Fibroblast of pulmonary artery (primary cell): ENCODE measurements at regions not wholly inside any gene's neighbourhood (a gene's known extent, or its start where the extent isn't known, plus 50 kb on each side); places are given as distances from the start of the nearest gene placed in this dataset.

Source experiments
- DNase-seq: peaks from one replicate; pipeline ENCODE4 v3.0.0-alpha.2; 2010; ENCODE audit warnings: low read depth
- H3K4me3 ChIP-seq: replicated peaks from 2 replicates; pipeline ENCODE4 v1.5.1; 2011; ENCODE audit warnings: low read depth, mild to moderate bottlenecking, control low read depth, low read length, moderate library complexity
- TF ChIP-seq, protein P1 (sequence below): IDR thresholded peaks from 2 replicates; pipeline ENCODE4 v1.5.1; 2011; ENCODE audit warnings: mild to moderate bottlenecking, control low read depth, low read length, inconsistent platforms; ENCODE audit errors: missing control alignments

GRCh38 chr3:29088579-29088978 lies 192.3 kb upstream of the RBMS3 start:
- H3K4me3 ChIP-seq, result no peak overlapping the region
- TF ChIP-seq, protein P1, sequence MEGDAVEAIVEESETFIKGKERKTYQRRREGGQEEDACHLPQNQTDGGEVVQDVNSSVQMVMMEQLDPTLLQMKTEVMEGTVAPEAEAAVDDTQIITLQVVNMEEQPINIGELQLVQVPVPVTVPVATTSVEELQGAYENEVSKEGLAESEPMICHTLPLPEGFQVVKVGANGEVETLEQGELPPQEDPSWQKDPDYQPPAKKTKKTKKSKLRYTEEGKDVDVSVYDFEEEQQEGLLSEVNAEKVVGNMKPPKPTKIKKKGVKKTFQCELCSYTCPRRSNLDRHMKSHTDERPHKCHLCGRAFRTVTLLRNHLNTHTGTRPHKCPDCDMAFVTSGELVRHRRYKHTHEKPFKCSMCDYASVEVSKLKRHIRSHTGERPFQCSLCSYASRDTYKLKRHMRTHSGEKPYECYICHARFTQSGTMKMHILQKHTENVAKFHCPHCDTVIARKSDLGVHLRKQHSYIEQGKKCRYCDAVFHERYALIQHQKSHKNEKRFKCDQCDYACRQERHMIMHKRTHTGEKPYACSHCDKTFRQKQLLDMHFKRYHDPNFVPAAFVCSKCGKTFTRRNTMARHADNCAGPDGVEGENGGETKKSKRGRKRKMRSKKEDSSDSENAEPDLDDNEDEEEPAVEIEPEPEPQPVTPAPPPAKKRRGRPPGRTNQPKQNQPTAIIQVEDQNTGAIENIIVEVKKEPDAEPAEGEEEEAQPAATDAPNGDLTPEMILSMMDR, result no peak
- no peak for DNase-seq

DNA sequence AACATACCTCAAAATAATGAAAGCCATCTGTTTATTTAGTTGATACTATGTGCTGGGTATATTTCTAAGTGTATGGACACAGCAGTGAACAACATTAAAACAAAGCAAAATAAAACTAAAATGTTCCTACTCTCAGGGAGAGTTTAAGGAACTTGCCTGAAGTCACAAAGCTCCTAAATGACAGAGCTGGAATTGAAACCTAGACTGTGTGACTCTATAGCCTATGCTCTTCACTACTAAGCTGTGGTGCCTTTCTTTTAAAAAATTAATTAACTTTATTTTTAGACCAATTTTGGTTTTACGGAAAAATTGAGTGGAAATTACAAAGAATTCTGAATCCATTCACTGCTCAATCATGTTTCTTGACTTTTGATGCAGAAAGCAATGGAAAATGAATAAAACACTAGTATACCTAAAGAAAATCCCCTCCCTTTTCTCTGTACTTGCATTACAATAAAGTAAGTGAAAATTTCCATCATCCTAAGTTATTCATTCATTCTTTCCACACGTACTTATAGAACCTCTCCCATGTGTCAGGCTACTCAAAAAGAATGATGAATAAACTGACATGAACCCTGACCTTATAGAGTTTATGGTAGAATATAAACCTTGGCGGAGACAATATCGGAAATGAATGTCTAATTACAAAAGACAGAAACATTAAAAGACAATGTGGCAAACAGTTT lies 189.8 kb upstream of the RBMS3 start:
- TF ChIP-seq, protein P1, result no peak
- no peak overlapping the region for H3K4me3 ChIP-seq
- DNase-seq, result no peak

DNA sequence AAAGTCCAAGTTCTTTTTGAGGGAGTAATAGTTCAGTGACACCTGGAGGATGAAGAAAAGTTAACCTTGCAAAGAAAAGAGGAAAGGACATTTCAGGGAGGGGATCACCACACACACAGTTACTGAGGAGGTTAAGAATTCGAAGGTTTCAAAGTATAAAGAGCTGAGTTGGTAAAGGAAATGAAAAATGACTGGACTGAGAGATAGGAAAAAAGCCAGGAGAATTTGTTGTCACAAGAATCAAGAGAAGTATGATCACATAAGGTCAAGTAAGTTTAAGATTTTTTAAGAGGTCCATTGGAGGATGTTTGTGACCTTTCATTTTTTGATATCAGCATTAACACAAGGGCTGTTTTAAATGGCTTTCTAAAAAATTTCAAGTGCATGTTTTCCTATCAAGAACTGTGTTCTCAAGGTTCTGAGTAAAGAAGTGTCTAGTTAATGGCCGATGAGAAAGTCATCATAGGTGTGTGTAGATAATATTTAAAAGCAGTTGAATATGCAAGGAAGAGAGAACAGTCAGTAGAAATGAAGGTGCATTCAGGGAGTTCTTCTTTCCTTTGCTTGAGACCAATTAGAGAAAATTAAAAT lies 189.2 kb upstream of the RBMS3 start:
- H3K4me3 ChIP-seq, result no peak overlapping the region
- no peak for DNase-seq
- TF ChIP-seq, protein P1, result no peak

- no peak for DNase-seq
- no peak overlapping the region for H3K4me3 ChIP-seq
- TF ChIP-seq, protein P1, result no peak
These were observed 188.5 kb upstream of the RBMS3 start for GRCh38 chr3:29092348-29092747.

- peak; percentile 79 for DNase-seq
These were observed 181.6 kb upstream of the RBMS3 start for GRCh38 chr3:29099296-29099695.

GRCh38 chr3:29099775-29100174 lies 181.1 kb upstream of the RBMS3 start:
- no peak overlapping the region for H3K4me3 ChIP-seq
- TF ChIP-seq, protein P1, result no peak
- peak; percentile 58 for DNase-seq

More at GRCh38 chr3:29099296-29099695, 181.6 kb upstream of the RBMS3 start:
- H3K4me3 ChIP-seq, result no peak overlapping the region
- TF ChIP-seq, protein P1, result no peak

DNA sequence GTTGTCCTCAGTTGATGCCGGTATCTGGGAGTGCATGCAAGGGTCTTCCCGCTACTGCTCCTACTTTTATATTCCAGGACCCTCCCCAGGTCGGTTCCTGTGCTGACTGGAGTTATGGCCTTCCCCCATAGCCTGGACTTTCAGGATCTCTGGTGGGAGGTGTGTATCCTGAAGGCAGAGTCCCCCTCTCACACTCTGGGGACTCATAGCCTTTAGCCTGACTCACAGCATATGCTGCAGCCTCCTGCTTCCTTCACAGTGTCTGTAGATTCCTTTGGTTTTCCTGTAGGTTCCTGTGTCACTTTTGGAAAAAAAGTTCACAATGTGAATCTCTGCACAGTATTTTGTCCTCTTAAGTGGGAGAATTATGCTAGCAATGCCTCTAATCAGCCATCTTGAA lies 180.6 kb upstream of the RBMS3 start:
- TF ChIP-seq, protein P1, result no peak
- DNase-seq, result peak; percentile 24
- no peak overlapping the region for H3K4me3 ChIP-seq
